Adrenal gland (tissue), 9 donors: ENCODE measurements at regions not wholly inside any gene's neighbourhood (a gene's known extent, or its start where the extent isn't known, plus 50 kb on each side); places are given as distances from the start of the nearest gene placed in this dataset.

ENCODE experiments used
- DNase-seq, 7 donors: peaks; one replicate each; pipeline ENCODE4 v3.0.0-alpha.2; 2019 to 2020
- H3K27ac ChIP-seq, 5 donors: fragments of 200-600 bp; sonication (generic) in 4 of 5; 1 replicate in 3 of 5; 2 replicates in 2 of 5; pipeline versions ENCODE4 v1.5.1 to v1.8.0; 2016 to 2020; ENCODE audit warnings: mild to moderate bottlenecking in 1 of 5
- H3K27me3 ChIP-seq: fragments of 200-600 bp; 2 replicates; pipeline ENCODE4 v1.8.0; 2021
- H3K36me3 ChIP-seq, 2 donors: fragments of 200-600 bp; replicated peaks in 1 of 2; 1 replicate in 1 of 2; 2 replicates in 1 of 2; pipeline versions ENCODE4 v1.5.1 to v1.8.0; 2018 to 2022
- H3K4me1 ChIP-seq, 2 donors: fragments of 200-600 bp; replicated peaks in 1 of 2; 1 replicate in 1 of 2; 2 replicates in 1 of 2; pipeline versions ENCODE4 v1.5.1 to v1.8.0; 2018 to 2021
- H3K4me3 ChIP-seq, 4 donors: fragments of 200-600 bp; sonication (generic) in 3 of 4; one replicate each; pipeline ENCODE4 v1.5.1; 2016 to 2018
- H3K9me3 ChIP-seq, 3 donors: fragments of 200-600 bp; sonication (generic) in 1 of 3; replicated peaks in 1 of 3; 1 replicate in 2 of 3; 2 replicates in 1 of 3; pipeline versions ENCODE4 v1.5.1 to v1.8.0; 2016 to 2021
- POLR2A ChIP-seq, 2 donors: fragments of 450-650 bp; IDR thresholded peaks; one replicate each; pipeline ENCODE4 v1.6.1; 2017; ENCODE audit warnings: antibody characterized with exemption in 2 of 2, mild to moderate bottlenecking in 2 of 2, moderate library complexity in 1 of 2
- WGBS, 4 donors: extraction: QIAGEN DNeasy Blood & Tissue Kit in 2 of 4; methylation state at CpG; one replicate each; pipeline versions ENCODE4 v1.1.5 to v1.1.7; 2013 to 2017; 5-methylcytosine and 5-hydroxymethylcytosine counted together
- intact Hi-C, 2 donors: fragments of 100-400 bp; cut with DNase I; formaldehyde crosslinking; loops; one replicate each; pipeline versions ENCODE4 v1.14.1 to v1.15.0; 2022 to 2023
- TF ChIP-seq, protein P1 (sequence below), 6 experiments: fragments of 450-650 bp in 4 of 6; fragments of 200-600 bp in 2 of 6; sonication (generic) in 1 of 6; IDR thresholded peaks; 1 replicate in 5 of 6; 2 replicates in 1 of 6; pipeline versions ENCODE4 v1.5.1 to v1.8.0; 2016 to 2021; ENCODE audit warnings: antibody characterized with exemption in 6 of 6, mild to moderate bottlenecking in 2 of 6, moderate library complexity in 1 of 6
- donor health status: healthy with polysubstance abuse.
- donor health status: Bipolar disorder and iron deficiency.
- donor health status: DM: yes; HTN: yes; CAD: no.
- donor health status: DM: no; HTN: no; CAD: no.
- donor health status: DM: no; HTN: no; CAD: no.

DNA sequence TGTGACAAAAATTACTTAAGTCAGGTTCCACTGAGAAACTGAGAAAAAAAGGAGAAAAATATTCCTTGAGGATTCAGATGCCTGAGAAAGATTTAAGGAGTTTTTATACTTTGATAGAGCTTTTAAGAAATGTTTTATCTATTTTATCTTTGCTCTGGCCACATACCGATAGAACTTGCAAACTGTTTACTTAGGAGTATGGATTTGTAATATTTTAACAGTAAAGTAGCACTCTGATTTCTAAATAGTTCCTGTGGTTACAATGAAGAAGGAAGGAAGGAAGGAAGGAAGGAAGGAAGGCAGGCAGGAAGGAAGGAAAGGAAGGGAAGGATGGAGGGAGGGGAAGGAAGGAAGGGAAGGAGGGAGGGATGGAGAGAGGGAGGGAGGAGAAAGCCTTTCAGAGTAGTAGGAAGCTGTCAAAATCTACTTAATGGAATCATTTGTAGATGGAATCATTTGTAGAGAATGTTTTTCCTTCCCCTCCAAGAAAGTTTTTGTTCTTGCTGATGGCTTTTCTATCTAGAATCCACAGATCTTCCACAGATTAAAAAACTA, 489.0 kb upstream of the ANKRD30A start:
- no peak overlapping the region for H3K27ac ChIP-seq
- H3K36me3 ChIP-seq = no peaks in the 10 kb centered on the region
- 57 to 76% (median 69%) methylated on average over 1 of the region's 1 CpG for WGBS, 4 donors
- DNase-seq = no peak
- TF ChIP-seq POLR2A (IDR thresholded peaks at IDR 0.05) = no peak
- TF ChIP-seq, protein P1, sequence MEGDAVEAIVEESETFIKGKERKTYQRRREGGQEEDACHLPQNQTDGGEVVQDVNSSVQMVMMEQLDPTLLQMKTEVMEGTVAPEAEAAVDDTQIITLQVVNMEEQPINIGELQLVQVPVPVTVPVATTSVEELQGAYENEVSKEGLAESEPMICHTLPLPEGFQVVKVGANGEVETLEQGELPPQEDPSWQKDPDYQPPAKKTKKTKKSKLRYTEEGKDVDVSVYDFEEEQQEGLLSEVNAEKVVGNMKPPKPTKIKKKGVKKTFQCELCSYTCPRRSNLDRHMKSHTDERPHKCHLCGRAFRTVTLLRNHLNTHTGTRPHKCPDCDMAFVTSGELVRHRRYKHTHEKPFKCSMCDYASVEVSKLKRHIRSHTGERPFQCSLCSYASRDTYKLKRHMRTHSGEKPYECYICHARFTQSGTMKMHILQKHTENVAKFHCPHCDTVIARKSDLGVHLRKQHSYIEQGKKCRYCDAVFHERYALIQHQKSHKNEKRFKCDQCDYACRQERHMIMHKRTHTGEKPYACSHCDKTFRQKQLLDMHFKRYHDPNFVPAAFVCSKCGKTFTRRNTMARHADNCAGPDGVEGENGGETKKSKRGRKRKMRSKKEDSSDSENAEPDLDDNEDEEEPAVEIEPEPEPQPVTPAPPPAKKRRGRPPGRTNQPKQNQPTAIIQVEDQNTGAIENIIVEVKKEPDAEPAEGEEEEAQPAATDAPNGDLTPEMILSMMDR (IDR thresholded peaks at IDR 0.05) = no peak
- intact Hi-C loops = no loop called here
- H3K4me3 ChIP-seq = no peak overlapping the region
- no peaks in the 10 kb centered on the region for H3K4me1 ChIP-seq
- peaks cover 4% of the 10 kb centered on the region for H3K27me3 ChIP-seq
- H3K9me3 ChIP-seq = no peaks in the 10 kb centered on the region

DNA sequence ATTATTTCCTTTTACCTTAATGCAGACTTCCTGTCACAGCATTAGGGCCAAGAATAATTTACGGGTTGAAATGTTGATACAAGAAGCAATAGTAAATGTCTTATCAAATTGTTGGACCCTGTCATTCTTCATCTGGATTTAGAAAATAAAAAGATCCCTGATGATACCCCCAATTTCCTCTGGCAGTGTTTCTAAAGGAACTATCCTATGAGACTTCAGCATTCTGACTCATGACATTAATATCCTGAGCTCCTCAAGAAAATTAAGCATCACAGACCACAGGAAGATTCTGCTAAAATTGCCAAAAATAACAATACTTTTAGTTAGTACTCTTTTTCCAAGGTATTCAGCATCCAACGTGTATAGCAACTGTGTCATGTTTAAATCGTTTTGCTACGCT, 490.5 kb upstream of the ANKRD30A start:
- 46 to 57% (median 53%) methylated on average over 4 of the region's 4 CpGs for WGBS, 4 donors
- H3K27ac ChIP-seq = no peak overlapping the region

DNA sequence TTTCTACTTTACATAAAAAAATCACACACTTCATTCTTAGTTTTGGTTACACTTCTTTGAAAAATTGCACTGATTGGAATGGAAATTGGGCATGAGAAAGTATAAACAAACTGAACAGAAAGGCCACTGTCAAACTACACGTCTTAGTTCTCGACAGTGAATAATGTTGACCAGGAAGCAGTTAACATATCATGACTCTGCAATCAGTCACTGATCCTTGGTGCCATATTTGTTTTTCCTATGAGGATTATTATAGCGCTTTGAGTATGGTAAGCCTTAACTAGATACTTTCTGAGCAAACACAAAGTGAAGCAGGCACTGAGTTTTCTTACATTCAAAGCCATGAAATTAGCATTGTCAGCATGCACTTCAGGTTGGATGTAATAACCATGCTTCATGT, 495.1 kb upstream of the ANKRD30A start:
- Histone ChIP-seq H3K27me3 (no peaks in the 10 kb centered on the region), H3K4me1 (no peaks in the 10 kb centered on the region), H3K9me3 (no peaks in the 10 kb centered on the region), H3K27ac (no peak overlapping the region), H3K4me3 (no peak overlapping the region), H3K36me3 (no peaks in the 10 kb centered on the region)
- DNase-seq = no peak
- intact Hi-C loops = no loop called here
- TF ChIP-seq, protein P1 (IDR thresholded peaks at IDR 0.05) = no peak
- TF ChIP-seq POLR2A (IDR thresholded peaks at IDR 0.05) = no peak
- 74 to 81% (median 78%) methylated on average over 3 of the region's 3 CpGs for WGBS, 4 donors

More for the DNA sequence above, 490.5 kb upstream of the ANKRD30A start:
- Histone ChIP-seq H3K36me3 (no peaks in the 10 kb centered on the region), H3K9me3 (no peaks in the 10 kb centered on the region), H3K4me3 (no peak overlapping the region), H3K4me1 (no peaks in the 10 kb centered on the region), H3K27me3 (no peaks in the 10 kb centered on the region)
- DNase-seq = no peak
- TF ChIP-seq, protein P1 (IDR thresholded peaks at IDR 0.05) = no peak
- no peak for TF ChIP-seq POLR2A (IDR thresholded peaks at IDR 0.05)
- intact Hi-C loops = no loop called here

DNA sequence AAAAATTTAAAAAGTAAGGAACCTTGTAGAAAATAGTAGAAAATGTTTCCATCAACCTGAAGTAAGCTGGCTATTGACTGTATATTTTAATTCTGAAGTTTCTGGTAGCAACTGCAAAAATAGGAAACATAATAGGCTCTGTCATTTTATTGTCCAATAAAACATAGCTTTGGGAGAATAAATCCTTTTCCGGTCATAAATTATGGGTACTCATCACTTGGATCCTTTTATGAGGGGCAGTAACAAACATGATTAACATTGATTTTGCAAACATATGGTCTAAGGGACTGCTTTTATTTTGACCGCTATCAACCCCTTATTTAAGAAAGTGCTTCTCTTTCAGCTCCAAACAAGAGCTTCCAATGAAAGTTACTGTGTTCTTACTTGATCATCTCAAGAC, 495.9 kb upstream of the ANKRD30A start:
- H3K27ac ChIP-seq = no peak overlapping the region
- intact Hi-C loops = no loop called here
- 63 to 97% (median 89%) methylated on average over 2 of the region's 2 CpGs for WGBS, 4 donors
- no peaks in the 10 kb centered on the region for H3K27me3 ChIP-seq
- H3K4me3 ChIP-seq = no peak overlapping the region
- H3K9me3 ChIP-seq = no peaks in the 10 kb centered on the region
- no peaks in the 10 kb centered on the region for H3K36me3 ChIP-seq
- no peaks in the 10 kb centered on the region for H3K4me1 ChIP-seq
- DNase-seq = no peak
- TF ChIP-seq, protein P1 (IDR thresholded peaks at IDR 0.05) = no peak
- TF ChIP-seq POLR2A (IDR thresholded peaks at IDR 0.05) = no peak
